Esophagus muscularis mucosa (tissue), 3 donors: ENCODE measurements at regions not wholly inside any gene's neighbourhood (a gene's known extent, or its start where the extent isn't known, plus 50 kb on each side); places are given as distances from the start of the nearest gene placed in this dataset.
"Not testable (repeated sequence)": the region's sequence is repeated elsewhere in the genome, so short reads cannot be mapped to it uniquely, and the experiment has no call there.

Source experiments
- CTCF ChIP-seq, 3 experiments: fragments of 200-600 bp in 2 of 3; fragments of 450-650 bp in 1 of 3; sonication (generic) in 2 of 3; IDR thresholded peaks; one replicate each; pipeline ENCODE4 v1.5.1; 2017 to 2019; ENCODE audit warnings: antibody characterized with exemption in 3 of 3, mild to moderate bottlenecking in 2 of 3, moderate library complexity in 1 of 3
- POLR2A ChIP-seq: fragments of 450-650 bp; IDR thresholded peaks from one replicate; pipeline ENCODE4 v1.6.1; 2017; ENCODE audit warnings: antibody characterized with exemption, moderate library complexity, mild to moderate bottlenecking, low read depth

GRCh38 chr2:242119682-242120081 lies 250.2 kb downstream of the RTP5 start:
- not testable (repeated sequence) for TF ChIP-seq CTCF (IDR thresholded peaks at IDR 0.05); POLR2A
